DMS114 treated with DMSO at 0.1 percent for 48 hours (cell line): ENCODE measurements at regions not wholly inside any gene's neighbourhood (a gene's known extent, or its start where the extent isn't known, plus 50 kb on each side); places are given as distances from the start of the nearest gene placed in this dataset.

ENCODE experiments used
- DNase-seq: peaks from one replicate; lab custom pipeline; 2025; ENCODE audit not compliant: unreplicated experiment; lab: John Stamatoyannopoulos, UW

GRCh38 chr1:168913711-168914463 lies 184.9 kb upstream of the DPT start:
- DNase-seq: no peak

- no peak for DNase-seq
These were observed 188.3 kb upstream of the DPT start for GRCh38 chr1:168917309-168917708.

DNA sequence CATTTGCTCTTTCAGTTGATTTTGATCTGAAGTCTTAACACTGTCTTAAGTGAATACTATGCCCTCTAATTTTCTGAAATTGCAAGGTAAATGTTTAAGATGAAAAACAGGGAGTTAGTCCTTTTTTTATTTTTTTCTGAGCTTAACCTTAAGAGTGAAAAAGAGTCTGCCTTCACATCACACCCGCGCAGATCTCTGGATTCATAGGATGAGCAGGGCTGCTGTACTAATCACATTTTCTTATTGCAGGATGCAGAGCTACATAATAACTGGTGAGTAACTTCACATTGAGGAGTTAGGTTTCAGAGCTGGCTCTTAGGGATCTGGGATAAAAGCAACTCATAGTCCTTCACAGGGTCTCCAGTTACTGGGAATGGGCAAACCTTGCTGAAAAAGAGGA lies 188.7 kb upstream of the ATP1B1 start:
- DNase-seq: no peak

DNA sequence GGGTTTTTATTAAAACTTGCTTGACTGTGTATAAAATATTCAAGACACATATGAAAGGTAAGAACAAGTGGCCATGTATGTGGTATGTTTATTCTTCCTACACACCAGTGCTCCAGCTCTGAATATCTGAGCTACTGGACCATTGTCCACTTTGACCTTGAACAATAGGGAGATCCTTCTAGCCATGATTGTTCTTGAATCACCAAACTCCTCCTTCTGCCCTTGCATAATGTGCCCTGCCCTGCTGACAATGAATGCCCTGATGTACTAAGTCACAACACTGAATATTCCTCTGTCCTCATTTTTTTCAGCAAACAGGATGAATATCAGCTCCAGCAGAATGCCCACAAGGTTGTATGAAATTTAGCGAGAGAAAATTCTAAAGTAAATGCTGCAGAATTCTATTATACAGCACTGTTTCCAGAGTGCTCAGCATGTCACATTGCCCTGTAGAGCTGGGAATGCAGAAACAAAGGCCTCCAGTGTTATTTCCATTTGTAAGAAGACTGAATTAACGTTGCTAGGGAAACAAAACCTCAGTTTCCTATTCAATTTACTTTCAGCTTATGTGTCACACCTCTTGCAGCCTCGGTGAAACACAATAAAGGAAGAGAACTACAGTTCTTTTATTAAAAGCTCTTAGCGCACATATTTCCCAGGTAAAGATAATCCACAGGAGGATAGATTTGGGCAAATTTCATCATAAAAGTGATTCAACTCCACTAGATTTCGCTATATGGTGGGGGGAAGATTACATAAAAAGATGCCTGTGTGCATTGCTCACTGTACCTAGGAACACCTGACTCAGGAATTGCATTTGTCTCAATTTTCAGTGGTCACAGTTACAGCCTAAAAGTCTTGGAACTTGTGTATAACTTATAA lies 187.4 kb upstream of the ATP1B1 start:
- no peak for DNase-seq

DNA sequence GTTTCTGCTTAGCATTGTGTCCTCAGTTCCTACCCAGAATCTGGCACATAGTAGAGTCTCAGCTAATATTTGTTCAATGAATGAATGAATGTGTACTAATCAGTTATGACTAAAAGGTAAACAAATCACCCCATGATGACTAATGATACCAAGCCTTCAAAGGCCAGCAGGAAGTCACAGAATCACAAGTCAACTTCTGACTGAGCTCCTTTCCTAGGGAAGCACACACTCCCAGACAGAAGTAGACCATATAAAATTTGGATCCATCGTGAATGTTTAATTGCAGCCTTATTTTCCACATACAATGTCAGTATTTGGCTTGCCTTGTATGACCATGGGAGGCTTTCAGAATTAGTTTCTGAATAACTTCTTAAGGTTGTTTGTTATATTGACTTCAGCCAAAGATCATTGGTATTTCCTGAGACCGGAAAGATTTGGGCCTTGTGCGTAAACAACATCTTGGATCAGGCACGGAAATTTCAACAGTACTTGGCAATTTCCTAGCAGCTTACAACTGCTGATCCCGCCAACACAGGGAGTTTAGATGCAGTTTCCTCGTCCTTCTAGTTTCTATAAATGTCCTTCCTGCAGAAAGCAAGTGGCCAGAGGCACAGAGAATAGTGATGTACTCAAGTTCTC lies 185.9 kb upstream of the ATP1B1 start:
- DNase-seq: no peak

- DNase-seq: no peak
These were observed 184.9 kb upstream of the ATP1B1 start for GRCh38 chr1:168921629-168922028.

DNA sequence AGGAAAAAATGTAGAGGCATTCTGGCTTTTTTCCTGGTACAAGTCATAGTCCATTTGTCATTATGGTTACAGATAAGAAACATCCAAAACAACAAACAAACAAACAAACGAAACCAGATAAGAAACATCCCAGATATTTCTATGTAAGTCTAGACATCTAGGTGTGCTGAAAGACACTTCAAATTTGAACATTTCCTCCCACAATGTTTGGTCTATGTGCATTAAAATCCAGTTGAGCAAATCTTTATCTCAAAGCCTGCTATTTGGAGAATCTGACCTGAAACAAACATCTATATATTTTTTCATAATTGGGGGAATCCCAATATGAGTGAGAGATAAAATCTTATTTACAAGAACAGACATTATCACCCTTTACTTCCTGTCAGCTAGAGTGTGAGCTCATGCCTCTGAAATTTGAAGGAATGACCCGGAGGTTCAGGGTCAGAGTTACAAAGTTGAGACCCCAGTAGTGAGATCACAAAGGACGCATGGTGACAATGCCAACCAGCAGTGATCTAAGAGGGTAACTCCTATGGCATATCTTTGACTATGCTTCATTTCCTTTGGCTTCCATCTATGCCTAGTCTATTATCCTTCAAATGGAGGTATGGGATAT lies 182.9 kb upstream of the ATP1B1 start:
- DNase-seq: no peak

- no peak for DNase-seq
These were observed 181.5 kb upstream of the ATP1B1 start for GRCh38 chr1:168924976-168925375.

DNA sequence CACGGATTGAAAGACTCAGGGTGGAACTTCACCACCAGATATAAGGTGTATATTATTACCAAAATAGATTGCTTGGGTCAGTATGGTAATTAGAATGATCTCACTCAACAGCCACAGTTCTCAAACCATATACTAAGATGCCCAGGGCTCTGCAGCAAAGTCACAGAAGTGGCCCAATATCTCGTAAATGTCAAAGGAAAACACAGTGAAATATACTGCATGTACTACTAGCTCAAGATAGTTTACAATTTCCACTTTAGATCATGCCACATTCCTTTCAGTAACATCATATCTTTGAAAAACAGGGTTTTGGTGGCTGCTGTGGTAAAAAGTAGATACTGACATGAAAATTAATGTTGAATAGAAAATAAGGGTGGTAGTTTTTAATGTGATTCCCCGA lies 180.3 kb upstream of the ATP1B1 start:
- no peak for DNase-seq

DNA sequence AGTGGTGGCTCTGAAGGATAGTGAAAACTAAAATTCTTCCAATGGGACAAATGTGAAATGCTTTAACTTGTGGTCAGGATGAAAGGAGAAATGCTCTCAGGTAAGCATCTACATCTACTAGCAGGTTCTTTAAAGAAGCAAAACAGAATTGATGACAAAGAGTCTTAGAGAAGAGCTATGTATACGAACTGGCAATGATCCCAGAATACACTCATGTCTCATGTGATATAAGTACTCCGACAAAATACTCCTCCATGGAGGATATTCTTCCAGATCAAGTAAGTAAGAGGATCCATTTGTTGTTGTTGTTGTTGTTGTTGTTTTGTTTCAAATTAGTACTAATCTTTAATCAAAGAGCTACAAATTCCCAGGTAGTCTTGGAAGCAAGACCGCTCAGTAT lies 174.0 kb upstream of the ATP1B1 start:
- no peak for DNase-seq

- DNase-seq: no peak
These were observed 173.2 kb upstream of the ATP1B1 start for GRCh38 chr1:168933141-168933805.

GRCh38 chr1:168939110-168939946 lies 167.2 kb upstream of the ATP1B1 start:
- no peak for DNase-seq

GRCh38 chr1:168939947-168940223 lies 166.6 kb upstream of the ATP1B1 start:
- DNase-seq: no peak

DNA sequence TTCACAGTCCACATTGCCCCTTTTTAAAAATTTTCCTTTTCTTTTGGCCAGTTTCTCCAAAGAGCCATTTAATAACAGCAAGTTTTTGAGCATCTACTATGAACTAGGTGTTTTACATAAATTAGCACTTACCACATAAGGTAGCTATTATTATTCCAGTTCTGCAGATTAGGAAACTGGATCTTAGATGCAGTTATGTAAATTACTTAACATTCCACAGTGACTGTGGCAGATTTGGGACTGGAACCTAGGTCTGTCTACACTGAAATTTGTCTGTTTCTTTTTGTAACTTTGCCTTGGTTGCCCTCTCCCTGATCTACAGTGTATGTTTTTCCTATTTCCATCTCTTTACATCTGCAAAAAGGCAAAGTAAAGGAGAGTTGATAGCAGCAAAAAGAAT lies 164.8 kb upstream of the ATP1B1 start:
- DNase-seq: no peak

DNA sequence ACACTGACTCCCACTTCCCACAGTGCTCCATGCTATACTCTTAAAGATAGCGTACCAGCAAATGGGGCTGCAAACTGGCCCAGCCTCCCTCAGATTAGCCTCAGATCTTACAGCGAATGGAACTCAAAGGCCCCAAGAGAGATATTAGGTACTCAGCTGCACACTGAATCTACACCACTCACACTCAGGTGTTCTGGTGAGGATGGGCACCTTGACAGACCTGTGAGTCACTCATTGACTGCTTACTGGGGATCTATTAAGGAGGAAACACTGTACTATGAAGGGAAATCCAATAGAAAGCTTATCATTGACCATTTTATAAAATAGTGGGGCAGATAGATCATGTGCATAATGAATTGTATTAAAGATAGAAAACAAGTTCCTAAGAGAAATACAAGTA lies 164.3 kb upstream of the ATP1B1 start:
- no peak for DNase-seq

GRCh38 chr1:168945870-168946269 lies 160.6 kb upstream of the ATP1B1 start:
- DNase-seq: no peak

DNA sequence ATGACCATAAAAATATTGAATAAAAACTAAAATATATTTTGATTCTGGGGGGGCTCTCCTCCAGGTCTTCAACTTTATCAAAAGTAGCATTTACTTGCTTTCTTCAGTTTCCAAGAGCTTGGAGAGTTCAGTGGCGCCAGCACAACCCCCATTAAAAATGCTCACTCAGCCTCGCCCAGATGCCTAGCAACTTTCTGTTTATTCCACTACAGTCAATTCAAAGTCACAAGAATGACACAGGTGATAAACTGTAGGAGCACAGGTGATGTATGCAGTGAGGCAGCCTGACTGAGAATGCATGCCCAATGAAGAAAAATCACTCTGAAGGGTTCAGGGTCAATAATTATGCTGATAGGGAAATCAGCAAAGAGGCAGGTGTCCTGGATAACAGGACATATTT lies 159.4 kb upstream of the ATP1B1 start:
- DNase-seq: no peak

DNA sequence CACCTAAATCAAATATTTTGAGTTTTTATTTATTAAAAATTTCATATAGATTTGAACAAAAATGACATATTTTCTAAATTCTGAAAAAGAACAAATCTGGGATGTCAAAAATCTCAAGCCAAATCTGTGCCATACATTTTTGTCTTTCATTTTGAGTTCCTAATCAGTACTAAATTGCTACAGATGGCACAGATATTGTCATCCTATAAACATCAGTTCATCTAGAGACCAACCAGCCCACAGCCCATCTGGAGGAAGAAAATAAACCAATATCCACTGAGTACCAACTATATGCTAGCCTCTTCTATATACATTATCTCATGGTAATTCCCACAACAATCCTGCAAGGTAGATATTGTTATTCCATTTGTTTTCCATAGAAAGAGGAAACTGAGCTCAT lies 156.8 kb upstream of the ATP1B1 start:
- no peak for DNase-seq

DNA sequence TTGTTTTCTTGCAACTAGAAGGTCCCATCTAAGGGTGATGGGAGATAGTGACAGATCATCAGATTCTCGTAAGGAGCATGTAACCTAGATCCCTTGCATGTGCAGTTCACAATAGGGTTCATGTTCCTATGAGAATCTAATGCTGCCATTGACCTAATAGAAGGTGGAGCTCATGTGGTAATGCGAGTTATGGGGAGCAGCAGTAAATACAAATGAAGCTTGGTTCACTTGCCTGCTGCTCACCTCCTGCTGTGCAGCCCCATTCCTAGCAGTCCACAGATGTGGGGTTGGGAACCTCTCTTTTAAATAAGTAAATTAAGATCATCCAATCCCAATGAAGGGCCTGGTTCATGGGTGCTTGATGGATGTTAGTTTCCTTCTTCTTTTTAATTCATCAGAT lies 148.7 kb upstream of the ATP1B1 start:
- no peak for DNase-seq

GRCh38 chr1:168958562-168959289 lies 147.8 kb upstream of the ATP1B1 start:
- no peak for DNase-seq
